AML-193 (cell line): ENCODE measurements at regions not wholly inside any gene's neighbourhood (a gene's known extent, or its start where the extent isn't known, plus 50 kb on each side); places are given as distances from the start of the nearest gene placed in this dataset.
"Not testable (repeated sequence)": the region's sequence is repeated elsewhere in the genome, so short reads cannot be mapped to it uniquely, and the experiment has no call there.

Experiments used
- DNase-seq, 2 experiments: peaks; one replicate each; lab custom pipeline; 2025; lab: John Stamatoyannopoulos, UW

DNA sequence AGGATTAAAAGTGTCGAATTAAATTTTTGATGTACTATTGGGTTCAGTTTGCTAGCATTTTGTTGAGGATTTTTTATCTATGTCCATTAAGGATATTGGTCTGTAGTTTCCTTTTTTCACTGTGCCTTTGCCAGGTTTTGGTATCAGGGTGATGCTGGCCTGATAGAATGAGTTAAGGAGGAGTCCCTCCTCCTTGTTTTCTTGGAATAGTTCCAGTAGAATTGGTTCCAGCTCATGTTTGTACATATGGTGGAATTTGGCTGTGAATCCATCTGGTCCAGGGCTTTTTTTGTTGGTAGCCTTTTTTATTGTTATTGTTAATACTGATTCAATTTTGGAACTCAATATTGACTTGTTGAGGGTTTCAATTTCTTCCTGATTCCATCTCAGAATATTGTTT, 141.8 kb downstream of the SIM1 start:
- DNase-seq = no peak

DNA sequence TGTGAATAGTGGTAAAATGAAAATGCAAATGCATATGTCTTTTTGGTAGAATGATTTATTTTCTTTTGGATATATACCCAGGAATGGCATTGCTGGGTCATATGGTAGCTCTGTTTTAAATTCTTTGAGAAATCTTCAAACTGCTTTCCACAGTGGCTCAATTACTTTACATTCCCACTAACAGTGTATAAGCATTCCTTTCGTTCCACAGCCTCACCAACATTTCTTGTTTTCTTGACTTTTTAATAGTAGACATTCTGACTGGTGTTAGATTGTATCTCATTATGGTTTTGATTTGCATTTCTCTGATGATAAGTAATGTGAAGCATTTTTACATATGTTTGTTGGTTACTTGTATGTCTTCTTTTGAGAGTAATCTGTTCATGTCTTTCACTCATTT, 144.0 kb downstream of the SIM1 start:
- DNase-seq = no peak

DNA sequence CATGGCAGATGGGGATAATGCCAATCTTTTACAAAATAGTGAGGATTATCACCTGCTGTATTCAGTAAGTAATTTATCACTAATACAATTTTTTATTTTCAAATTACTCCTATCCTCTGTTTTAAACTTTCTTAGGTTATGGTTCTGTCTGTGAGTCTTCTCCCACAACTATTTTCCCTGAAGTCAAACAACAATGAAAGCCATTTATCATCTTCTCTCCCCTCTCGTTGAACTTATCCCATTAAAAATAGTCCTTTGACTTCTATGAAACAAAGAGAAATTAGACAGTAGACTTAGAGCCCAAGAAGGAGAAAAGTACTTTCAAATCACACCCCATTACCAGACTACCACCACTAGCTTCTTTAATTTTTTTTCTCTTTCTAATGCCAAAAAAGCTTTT, 147.7 kb downstream of the SIM1 start:
- no peak for DNase-seq

DNA sequence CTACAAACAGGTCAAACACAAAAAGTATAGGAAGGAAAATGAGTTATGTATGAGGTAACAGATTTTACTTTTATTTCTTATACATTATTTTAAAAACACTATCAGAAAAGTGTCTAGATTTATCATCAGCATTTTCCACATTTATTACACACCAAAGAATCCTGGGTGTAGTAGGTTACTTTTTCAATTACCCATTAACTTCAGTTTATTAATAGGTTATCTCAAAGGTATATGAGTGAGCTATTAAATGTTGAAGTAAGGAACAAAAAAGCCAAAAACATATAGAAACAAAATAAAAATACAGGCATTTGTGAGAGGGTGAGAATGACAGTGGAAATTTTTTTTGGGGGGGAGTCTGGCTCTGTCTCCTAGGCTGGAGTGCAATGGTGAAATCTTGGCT, 150.5 kb downstream of the SIM1 start:
- DNase-seq = no peak

DNA sequence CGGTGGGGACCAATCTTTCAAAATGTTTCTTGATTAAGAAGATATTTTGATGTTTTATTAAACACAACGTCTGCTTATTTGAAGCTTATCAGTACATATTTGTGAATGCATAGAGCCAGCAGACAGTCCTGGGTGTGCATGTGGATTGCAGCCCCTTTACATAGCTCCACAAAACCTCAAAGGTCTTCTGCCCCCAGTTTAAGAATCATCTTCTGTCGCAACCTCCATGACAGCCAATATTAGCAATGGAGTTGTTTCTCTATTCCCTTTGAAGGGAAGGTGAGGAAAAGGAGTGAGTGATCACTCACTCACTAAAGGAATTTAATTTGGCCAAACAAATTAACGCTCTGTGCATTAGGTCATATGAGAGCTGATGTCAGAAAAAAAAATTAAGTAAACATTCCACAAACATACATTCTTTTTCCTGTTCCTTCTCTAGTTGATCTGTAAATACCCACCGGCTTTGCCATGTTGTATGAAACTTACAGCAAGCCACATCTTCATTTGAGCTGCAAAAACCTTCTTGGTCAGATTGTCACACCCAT, 152.9 kb downstream of the SIM1 start:
- DNase-seq = no peak

DNA sequence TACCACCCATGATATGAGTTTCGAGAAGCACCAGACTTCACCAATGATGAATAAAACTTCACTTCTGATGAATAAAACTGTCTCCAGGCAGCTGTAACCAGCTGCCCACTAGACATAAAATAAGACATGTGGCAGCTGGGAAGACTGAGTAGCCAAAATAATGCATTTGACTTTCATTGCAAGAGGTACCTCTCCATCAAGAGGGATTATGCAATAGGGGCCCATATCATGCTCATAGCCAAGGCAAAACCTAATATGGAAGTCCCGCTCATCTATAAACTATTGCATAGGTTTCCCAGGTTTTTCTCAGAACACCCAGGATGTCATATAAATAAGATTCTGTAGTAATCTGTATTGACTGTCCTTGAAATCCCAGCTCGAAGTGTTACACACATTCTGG, 155.5 kb downstream of the SIM1 start:
- no peak for DNase-seq

DNA sequence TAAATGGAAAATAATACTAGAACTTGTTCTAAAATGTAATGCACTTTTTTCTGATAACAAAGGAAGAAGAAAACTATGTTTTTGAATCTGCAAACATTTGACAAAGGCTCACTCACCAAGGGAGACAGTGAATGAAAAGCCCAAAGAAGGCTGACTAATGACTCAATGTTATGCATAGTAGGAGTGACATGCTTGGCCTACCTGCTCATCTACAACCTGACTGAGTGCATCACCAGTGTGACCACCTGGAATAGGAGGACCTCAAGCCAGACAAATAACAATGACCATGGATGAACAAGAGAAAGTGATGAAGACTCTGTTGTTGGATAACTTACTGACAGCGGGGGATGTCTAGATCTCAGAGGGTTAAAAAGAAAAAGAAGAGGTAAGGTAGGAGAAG, 157.2 kb downstream of the SIM1 start:
- DNase-seq = no peak

DNA sequence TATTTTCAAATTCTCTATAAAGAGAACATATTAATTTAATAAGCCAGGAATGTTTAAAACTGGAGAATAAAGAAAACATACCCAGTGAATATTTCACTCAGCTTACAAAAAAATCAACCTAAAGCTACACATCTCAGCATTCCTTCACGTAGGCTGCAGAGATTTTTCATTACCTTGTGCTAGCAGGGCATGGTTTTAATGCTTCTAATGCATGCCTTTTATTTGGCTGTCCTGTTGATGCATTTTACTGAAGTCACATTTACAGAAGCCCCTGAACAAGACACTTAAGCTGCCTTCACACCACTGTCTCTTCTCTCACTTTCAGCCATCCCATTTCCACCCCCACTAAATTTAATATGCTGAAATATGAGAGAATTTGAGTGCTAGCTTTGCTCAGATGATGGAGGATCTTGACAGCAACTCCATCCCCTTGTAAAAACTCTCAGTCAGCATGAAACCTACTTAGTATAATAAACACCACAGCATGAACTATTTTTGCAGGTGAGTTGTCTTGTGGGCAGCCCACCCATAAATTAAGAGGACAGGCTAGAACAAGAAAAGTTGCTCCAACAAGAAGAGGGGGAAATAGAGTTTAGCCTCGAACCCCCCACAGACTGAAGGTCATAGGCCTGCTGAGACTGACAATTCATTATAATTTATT, 159.4 kb downstream of the SIM1 start:
- DNase-seq = no peak

DNA sequence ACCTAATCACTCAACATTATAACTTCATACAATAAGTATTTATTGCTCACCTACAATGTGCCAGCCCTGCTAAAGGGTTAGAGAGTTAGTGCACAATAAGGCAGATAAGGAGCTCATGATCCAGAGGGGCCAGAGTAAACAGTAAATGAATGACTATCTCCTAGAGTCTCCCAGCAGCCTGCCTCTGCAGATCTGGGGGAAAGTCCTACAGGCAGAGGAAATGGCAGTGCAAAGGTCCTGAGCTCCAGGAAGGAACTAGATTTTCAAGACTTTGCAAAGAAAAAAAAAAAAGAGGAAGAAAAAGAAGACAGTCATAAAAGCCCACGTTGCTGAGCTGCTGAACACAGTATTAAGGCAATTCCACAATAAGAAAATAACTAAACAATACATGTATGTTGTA, 160.1 kb downstream of the SIM1 start:
- peak; percentile 61 to 72 for DNase-seq

DNA sequence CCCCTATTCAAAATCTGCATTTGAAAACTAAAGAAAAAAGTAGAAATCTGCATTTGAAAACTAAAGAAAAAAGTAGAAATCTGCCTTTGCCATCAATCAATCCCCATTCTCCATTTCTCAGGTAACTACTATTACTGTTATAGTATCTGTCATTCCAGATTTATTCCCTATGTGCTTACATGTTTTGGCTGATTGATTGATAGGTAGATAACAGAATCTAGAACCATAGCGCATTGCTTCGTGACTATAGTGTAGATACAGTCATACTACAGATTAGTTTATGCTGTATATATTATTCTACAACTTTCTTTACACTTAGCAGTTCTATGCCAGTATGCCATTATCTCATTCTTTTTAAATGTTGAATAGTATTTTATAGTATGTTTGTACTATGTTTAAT, 163.0 kb downstream of the SIM1 start:
- no peak for DNase-seq

DNA sequence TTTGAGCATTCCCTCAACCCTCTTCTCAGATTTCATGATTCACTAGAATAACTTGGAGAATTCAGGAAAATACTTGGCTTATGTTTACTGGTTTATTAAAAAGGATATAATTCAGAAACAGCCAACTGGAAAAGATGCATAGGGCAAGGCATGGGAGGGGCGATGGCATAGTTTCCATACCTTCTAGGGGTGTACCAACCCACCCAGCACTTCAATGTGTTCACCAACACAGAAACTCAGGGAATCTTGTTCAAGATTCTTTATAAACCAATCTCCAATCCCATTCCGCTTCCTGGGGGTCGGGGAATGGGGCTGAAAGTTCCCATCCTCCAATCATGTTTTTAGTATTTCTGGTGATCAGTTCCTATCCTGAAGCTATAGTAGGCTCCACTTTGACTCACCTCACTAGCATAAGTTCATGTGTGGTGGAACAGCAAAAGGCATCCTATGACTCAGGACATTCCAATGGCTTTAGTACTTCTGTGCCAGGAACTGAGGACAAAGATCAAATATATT, 164.4 kb downstream of the SIM1 start:
- no peak for DNase-seq

DNA sequence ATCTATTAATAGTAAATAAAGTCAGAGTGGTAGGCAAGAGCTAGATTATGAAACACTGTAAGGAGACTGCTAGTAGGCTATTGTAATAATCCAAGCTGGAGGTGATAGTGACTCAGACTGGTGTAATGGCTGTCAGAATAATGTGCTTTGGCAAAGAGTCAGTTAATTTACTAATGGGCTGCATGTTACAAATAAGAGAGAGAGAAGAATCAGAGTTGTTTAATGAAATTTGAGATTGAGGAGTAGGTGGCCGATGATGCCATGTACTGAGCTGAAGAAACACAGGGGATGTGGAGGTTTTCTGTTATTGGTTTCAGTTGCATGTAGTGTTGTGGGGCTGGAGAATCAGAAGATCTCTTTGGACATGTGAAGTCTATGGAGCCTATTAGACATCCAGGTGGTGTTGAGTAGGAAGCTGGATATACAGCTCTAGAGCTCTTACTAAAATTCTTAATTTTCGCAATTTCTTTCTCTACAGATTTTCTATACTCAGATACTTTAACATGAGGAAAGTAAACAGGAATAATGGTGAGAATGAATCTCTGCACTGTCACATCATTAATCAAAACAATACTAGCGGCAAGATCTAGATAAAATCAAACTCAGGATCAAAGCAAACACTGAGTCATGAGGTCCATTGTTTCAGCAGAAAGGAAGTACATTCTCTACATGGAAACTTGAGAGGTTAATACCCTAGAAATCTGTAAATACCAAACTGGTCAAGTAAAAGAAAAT, 167.7 kb downstream of the SIM1 start:
- no peak for DNase-seq

DNA sequence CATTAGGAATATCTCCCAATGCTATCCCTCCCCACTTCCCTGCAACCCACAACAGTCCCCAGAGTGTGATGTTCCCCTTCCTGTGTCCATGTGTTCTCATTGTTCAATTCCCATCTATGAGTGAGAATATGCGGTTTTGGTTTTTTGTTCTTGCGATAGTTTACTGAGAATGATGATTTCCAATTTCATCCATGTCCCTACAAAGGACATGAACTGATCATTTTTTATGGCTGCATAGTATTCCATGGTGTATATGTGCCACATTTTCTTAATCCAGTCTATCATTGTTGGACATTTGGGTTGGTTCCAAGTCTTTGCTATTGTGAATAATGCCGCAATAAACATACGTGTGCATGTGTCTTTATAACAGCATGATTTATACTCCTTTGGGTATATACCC, 169.5 kb downstream of the SIM1 start:
- not testable (repeated sequence) for DNase-seq

DNA sequence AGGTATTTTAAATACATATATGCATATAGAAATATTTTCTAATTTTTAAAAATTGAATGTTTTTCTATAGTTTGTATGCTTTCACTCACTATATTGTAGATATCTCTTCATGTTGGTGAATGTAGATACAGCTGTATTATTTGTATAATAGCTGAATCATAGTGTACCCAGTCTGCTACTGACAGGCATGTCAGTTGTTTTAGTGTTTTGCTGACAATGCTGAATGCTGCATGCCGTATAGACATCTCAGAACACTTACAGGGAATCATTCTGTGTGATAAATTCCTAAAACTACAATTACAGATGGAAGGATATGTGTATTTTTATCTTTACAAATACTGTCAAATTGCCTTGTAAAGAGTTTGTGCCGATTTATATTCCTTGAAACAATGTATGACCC, 175.4 kb downstream of the SIM1 start:
- no peak for DNase-seq

DNA sequence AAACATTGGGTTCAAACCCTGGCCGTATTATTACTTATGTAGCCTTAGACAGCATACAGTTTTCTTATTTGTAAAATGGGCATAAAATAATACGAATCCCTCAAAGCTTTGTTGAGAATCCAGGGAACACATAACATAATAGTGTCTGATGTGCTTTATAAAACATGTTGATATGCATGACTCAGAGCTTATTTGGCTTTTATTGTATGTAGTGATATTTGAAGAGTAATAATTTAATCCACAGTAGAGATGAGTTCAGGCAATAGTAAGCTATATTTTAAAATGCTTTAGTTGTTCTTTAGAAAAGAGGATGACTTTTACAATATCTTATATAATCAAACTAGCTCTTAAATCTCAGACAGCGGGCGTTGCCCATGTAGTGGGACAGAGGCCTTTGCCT, 176.4 kb downstream of the SIM1 start:
- DNase-seq = no peak

DNA sequence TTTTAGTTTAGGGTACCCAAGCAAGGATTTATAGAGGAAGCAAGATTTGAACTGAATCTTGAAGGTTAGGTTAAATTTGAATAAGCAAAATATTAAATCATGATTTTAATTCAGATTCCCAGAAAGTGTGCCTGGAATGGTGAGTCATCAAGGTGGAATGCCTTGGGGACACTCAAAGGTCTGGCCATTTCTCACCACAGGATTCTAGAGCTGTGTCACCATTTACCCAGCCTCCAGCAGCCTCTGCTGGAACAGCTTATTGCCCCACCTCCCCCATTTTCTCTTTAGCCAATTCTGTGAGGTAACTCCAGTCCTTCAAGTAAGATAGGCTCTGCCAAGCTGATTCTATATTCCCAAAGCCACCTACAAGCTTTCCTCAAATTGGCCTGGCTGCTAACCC, 181.4 kb downstream of the SIM1 start:
- DNase-seq = no peak

DNA sequence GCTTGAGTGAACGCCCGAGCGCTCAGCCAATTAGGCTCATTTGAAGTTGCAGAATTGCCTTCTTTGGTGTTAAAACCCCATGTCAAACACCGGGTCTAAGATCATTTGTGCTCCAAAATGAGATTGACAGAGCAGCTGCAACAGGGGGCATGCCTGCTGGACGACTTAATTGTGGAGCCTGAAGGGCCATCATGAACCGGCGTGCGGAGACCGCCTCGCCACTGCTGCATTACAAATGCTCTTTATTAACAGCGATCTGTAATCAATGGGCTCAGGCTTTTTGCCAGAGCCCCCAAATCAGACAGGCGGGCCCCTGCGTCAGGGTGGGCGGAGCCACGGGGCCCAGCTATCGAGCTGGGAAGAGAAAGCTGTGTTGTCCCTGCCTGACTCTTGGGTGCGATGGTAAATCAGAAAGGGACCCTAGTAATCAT, 183.2 kb downstream of the SIM1 start:
- no peak for DNase-seq

DNA sequence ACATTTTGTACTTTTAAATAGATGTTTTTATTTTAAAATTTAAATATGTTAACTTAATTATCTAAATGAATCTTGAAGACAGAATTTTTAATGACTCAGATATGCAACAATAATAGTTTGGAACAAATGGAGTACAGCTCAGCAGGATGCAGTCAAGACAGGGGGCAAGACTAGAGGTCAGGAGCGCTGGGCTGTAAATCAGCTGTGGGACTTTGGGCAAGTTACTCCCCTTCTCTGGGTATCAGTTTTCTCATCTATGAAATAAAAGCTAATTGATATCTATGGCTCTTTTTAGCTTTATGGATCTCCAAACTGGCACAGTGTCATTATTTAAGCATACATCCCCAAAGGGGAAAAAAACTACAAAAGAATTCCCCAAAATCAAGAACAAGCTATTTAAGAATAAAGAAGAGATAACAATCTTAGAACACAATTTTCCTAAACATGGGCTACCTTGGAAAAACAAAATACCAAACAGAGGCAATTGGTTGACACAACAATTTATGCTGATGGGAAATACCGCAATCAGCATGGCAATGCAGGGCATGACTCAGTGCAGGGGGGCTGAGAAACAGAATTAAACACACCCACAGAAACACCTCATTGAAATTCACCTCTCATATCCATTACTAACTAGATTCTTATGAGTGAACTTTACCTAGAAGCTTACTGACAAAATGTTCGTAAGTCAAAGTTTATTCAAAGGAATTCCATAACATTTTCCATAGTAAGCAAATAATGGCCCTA, 188.2 kb downstream of the SIM1 start:
- no peak for DNase-seq

DNA sequence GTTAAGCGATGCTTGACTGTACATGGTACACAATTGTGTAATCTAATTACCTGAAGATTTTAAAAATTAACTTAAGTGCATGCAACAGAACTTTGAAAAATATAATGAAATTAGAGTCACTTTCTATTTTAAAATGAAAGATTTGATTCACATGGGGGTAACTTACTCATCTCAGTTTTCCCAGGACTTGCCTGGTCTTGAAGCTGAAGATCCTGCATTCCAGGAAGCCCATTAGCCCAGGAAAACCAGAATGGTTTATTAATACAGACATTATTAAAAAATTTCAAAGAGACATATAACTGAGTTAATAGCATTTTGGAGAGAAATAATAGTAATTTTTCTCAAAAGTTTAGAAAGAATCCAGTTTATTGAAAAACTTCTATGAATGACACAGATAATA, 190.6 kb downstream of the SIM1 start:
- DNase-seq = no peak

DNA sequence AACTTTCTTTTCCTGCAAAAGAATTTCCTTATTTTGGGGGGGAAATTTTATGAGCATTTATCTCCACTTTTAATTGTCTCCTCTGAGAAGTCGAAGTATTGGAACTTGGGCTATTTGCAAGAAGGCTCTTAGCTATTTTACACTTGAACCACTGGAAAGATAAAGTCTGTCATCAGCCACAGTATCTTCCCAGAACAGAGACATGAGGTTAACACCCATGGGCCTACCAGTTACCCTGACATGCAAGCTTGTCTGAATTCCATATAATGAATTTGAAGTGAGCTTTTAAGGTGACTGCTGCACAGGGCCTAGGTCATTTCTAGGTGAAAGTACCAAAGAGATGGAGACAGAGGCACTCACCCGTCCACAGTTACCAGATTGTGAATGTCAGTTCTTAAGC, 193.1 kb downstream of the SIM1 start:
- no peak for DNase-seq

DNA sequence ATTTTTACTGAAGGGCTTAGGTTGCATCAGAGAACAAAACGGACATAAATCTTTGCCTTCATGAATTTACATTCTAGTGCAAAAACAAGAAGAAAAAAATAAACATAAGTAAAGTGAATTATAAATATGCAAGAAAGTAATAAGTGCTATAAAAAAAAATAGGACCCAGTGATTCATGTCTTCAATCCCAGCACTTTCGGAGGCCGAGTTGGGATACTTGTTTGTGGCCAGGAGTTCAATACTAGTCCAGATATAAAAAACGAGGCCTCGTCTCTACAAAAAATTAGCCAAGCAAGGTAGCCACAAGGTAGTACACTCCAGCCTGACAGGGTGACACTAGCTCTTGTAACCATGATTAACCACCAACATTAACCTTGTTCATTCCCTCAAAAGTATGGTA, 193.5 kb downstream of the SIM1 start:
- DNase-seq = no peak

DNA sequence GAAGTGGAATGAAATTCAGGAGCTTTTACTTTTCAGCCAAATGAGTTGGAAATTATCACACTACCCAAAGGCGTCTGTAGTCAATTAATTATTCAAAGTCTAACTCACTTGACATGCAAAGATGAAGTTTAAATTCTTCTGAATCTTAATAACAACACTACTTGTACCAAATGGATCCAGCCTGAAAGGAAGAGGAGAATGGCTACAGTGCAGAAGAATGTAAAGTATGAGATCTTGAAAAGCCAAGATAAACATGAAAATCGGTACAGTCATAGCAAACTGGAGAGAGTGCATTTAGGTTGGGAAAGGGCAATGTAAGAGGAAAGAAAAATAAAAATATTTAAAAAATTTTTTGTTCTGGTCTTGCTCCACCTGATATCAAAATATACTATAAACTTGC, 195.5 kb downstream of the SIM1 start:
- DNase-seq = no peak

DNA sequence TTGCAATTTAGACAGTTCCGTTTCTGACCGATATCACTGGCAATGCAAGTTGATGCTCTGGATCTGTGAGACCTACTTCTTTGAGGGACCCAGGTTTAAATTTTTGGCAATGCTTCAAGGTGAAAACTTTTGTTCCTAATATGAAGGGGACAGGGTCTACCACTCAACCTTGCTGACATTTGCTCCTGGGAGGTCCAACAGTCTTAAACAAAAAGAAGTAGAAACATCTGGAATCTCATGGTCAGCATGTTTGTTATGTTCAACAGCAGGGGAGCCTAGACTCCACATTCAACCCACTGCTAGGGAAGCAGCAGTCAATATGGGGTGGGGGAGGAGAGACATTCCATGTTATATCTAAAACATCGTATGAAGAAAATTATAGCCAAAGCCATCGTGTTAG, 196.4 kb downstream of the SIM1 start:
- no peak for DNase-seq
